K562 (cell line): ENCODE measurements at regions not wholly inside any gene's neighbourhood (a gene's known extent, or its start where the extent isn't known, plus 50 kb on each side); places are given as distances from the start of the nearest gene placed in this dataset.

Experiments used
- MXI1 ChIP-seq: IDR thresholded peaks from 2 replicates; pipeline ENCODE4 v1.6.1; 2011; ENCODE audit warnings: low read depth, mild to moderate bottlenecking, improper control_type of control experiment, low read length
- ZNF12 ChIP-seq: sonication (generic); formaldehyde crosslinking; IDR thresholded peaks from 2 replicates; pipeline ENCODE4 v1.4.0; 2020; ENCODE audit warnings: mild to moderate bottlenecking, missing genetic modification reagents
- ZNF124 ChIP-seq: sonication (generic); formaldehyde crosslinking; IDR thresholded peaks from 2 replicates; pipeline ENCODE4 v1.8.1; 2022; ENCODE audit warnings: missing genetic modification reagents

DNA sequence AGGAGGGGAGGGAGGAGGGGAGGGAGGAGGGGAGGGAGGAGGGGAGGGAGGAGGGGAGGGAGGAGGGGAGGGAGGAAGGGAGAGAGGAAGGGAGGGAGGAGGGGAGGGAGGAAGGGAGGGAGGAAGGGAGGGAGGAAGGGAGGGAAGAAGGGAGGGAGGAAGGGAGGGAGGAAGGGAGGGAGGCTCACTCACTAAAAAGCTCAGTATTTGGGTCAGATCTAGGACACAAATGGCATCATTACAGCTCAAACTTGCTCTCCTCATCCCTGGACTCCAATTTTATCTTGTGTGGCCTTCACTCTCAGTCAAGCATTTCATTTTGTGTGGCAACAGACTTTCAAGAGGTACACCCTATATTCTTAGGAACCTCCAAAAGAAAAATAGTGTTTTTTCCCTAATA is 435.4 kb downstream of the IRS1 start:
- TF ChIP-seq ZNF124 (CRISPR knock-in tag): no peak
- TF ChIP-seq MXI1: no peak
- TF ChIP-seq ZNF12 (CRISPR knock-in tag): no peak
